22Rv1 (cell line): ENCODE measurements at regions not wholly inside any gene's neighbourhood (a gene's known extent, or its start where the extent isn't known, plus 50 kb on each side); places are given as distances from the start of the nearest gene placed in this dataset.

Experiments used
- ZFX ChIP-seq: fragments of 450-650 bp; IDR thresholded peaks from 2 replicates; pipeline ENCODE4 v1.6.1; 2017; ENCODE audit warnings: antibody characterized with exemption, borderline replicate concordance
- TF ChIP-seq, protein P1 (sequence below): fragments of 450-650 bp; IDR thresholded peaks from 2 replicates; pipeline ENCODE4 v1.5.1; 2017; ENCODE audit warnings: mild to moderate bottlenecking

DNA sequence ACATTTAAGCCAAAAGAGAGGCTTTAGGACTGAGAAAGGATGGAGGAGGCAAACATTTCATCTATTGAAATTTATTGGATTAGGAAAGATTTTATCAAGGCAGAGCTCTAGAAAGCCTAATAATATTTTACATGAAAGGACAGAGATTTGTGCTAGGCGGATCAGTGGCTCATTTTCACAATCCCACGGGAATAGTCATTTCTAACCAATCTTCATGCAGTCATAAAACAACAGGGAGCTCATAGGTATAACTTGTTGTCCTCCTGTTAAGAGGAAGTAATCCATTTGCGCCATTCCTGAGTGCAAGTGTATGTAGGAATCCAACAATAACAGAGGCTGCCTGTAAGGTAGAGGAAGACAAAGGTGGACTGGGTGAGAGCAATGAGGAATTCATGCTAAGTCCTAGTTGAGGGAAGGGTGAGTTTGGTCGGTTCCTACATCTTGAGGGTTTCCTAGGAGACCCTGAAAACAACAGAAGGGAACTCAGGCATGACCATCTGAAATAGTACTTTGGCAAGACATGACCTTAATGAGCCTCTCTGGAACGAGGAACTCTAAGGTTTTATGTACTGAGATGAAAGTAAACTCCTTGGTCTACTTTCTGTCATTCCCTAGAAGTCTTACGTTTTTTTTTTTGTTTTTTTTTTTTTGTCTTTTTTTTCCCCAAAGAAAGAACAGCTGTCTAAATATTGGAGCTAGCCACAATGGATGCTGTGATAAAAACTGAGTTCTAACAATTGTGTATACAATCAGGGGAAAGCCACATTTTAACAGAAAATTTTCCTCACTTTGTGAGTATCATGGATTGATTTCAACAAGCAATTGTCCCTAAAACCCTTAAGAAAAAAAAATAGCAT lies 89.7 kb downstream of the GEMIN8 start:
- TF ChIP-seq, protein P1, sequence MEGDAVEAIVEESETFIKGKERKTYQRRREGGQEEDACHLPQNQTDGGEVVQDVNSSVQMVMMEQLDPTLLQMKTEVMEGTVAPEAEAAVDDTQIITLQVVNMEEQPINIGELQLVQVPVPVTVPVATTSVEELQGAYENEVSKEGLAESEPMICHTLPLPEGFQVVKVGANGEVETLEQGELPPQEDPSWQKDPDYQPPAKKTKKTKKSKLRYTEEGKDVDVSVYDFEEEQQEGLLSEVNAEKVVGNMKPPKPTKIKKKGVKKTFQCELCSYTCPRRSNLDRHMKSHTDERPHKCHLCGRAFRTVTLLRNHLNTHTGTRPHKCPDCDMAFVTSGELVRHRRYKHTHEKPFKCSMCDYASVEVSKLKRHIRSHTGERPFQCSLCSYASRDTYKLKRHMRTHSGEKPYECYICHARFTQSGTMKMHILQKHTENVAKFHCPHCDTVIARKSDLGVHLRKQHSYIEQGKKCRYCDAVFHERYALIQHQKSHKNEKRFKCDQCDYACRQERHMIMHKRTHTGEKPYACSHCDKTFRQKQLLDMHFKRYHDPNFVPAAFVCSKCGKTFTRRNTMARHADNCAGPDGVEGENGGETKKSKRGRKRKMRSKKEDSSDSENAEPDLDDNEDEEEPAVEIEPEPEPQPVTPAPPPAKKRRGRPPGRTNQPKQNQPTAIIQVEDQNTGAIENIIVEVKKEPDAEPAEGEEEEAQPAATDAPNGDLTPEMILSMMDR: no peak
- no peak for TF ChIP-seq ZFX
